Activated B cell treated with CpG ODN at 0.5 μM for 24 hours (primary cell): ENCODE measurements at regions not wholly inside any gene's neighbourhood (a gene's known extent, or its start where the extent isn't known, plus 50 kb on each side); places are given as distances from the start of the nearest gene placed in this dataset.

ENCODE experiments used
- ATAC-seq: fragments of 200-7000 bp; cut with Tn5 transposase; one replicate; pipeline ENCODE4 v1.10.0; 2021; ENCODE audit warnings: low read depth, mild to moderate bottlenecking, moderate library complexity
- CTCF ChIA-PET: fragments of 350-600 bp; sonication (Branson Sonifier 250); formaldehyde crosslinking; loops from one replicate; lab custom pipeline; 2021; ENCODE audit warnings: antibody characterized with exemption; lab: Charles Lee
- POLR2A ChIA-PET: fragments of 350-600 bp; sonication (Branson Sonifier 250); formaldehyde crosslinking; loops from one replicate; lab custom pipeline; 2021; ENCODE audit warnings: antibody characterized with exemption; lab: Charles Lee
- DNase-seq: peaks from one replicate; pipeline ENCODE4 v3.0.0; 2022
- H3K27ac Mint-ChIP-seq: one replicate; pipeline ENCODE4 v1.8.0; 2020; ENCODE audit warnings: mixed read lengths
- H3K27me3 Mint-ChIP-seq: one replicate; pipeline ENCODE4 v1.8.0; 2021; ENCODE audit warnings: mixed read lengths
- H3K36me3 Mint-ChIP-seq: one replicate; pipeline ENCODE4 v1.8.0; 2021; ENCODE audit warnings: low read depth, mixed read lengths
- H3K4me1 Mint-ChIP-seq: one replicate; pipeline ENCODE4 v1.8.0; 2021; ENCODE audit warnings: mixed read lengths
- H3K4me3 Mint-ChIP-seq: one replicate; pipeline ENCODE4 v1.8.0; 2020; ENCODE audit warnings: mild to moderate bottlenecking, mixed read lengths
- H3K9me3 Mint-ChIP-seq: one replicate; pipeline ENCODE4 v1.8.0; 2020; ENCODE audit warnings: mixed read lengths
- intact Hi-C: fragments of 100-400 bp; cut with micrococcal nuclease; formaldehyde crosslinking; loops from one replicate; pipeline ENCODE4 v1.15.1; 2024
- TF ChIP-seq, protein P1 (sequence below): fragments of 200-600 bp; IDR thresholded peaks from one replicate; pipeline ENCODE4 v1.8.0; 2022; ENCODE audit warnings: antibody characterized with exemption, mild to moderate bottlenecking

DNA sequence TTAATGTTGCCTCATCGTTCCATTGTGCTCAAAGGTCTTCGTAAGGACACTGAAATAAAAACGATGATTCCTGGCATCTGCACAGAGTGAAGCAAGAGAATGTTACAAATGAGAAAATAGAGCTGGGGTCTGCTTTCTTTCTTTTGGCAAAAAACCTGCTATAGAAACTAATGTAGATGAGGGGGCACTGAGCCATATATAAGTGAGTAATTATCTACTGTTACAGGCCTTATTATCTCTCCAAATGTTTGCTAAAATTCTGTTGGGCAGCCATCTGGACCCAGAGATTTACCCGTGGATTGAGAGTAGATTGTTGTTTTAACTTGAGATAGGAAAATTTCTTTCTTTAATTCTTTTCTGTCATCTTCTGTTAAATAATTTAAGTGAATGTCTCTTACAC is 472.5 kb upstream of the PIK3C3 start:
- DNase-seq (no peak), ATAC-seq (no peak)
- TF ChIP-seq, protein P1, sequence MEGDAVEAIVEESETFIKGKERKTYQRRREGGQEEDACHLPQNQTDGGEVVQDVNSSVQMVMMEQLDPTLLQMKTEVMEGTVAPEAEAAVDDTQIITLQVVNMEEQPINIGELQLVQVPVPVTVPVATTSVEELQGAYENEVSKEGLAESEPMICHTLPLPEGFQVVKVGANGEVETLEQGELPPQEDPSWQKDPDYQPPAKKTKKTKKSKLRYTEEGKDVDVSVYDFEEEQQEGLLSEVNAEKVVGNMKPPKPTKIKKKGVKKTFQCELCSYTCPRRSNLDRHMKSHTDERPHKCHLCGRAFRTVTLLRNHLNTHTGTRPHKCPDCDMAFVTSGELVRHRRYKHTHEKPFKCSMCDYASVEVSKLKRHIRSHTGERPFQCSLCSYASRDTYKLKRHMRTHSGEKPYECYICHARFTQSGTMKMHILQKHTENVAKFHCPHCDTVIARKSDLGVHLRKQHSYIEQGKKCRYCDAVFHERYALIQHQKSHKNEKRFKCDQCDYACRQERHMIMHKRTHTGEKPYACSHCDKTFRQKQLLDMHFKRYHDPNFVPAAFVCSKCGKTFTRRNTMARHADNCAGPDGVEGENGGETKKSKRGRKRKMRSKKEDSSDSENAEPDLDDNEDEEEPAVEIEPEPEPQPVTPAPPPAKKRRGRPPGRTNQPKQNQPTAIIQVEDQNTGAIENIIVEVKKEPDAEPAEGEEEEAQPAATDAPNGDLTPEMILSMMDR = no peak
- no peaks in the 10 kb centered on the region for H3K4me1 Mint-ChIP-seq
- H3K27ac Mint-ChIP-seq = no peak overlapping the region
- intact Hi-C loops = no loop called here
- ChIA-PET POLR2A (no interaction called here), CTCF (no interaction called here)
- H3K36me3 Mint-ChIP-seq = no peaks in the 10 kb centered on the region
- no peaks in the 10 kb centered on the region for H3K9me3 Mint-ChIP-seq
- H3K4me3 Mint-ChIP-seq = no peak overlapping the region
- no peaks in the 10 kb centered on the region for H3K27me3 Mint-ChIP-seq

DNA sequence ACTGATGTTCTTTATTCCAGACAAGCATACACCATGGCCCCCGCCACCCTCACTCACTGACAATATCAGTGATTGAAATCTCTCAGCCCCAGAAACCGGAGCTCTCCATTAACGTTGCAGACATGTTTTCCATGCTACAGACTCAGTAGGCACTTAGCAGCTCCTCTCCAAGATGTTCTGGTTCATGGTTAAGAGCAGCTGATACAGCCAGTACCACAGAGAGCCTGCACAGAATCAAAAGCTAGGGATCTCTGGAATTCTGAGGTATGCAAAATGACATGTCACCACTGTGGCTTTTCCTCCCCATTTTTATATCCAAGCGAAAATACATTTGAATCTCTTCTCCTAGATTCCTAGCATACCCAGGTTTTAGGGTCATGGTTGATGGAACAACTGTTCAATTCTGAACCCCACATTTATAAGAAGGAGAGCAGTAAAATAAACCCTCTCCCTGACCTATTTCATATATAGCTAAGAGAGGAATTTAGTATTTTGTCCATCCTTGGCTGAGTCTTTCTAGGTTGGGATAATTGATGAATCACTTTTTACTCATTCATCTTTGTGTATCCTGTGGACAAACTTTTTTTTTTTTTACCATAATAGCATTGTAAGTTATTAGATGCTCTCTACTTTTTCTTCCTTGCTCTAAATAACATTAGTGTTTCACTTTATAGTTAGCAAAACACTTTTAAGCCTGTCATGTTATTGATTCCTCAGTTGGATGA is 488.4 kb upstream of the PIK3C3 start:
- H3K9me3 Mint-ChIP-seq = no peaks in the 10 kb centered on the region

DNA sequence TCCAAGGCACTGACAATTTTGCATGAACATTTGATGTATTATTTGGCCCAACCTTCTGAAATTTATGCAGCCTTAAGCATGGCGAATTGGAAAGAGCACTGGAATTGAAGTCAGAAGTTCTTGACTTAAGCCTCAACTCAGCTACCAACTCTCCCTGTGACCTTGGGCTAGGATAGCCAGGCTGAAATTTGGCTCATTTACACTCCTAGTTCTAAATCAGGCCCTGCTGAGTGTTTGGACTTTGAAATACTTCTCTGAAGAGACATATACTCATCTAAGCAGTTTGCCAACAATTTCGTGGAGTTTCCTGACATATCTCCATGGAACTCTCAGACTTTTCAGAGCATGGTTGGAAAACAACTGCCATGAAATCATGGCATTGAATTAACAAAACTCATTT is 489.6 kb upstream of the PIK3C3 start:
- H3K27ac Mint-ChIP-seq = no peak overlapping the region
- TF ChIP-seq, protein P1 = no peak
- DNase-seq = no peak
- intact Hi-C loops = no loop called here
- no peak overlapping the region for H3K4me3 Mint-ChIP-seq
- no peaks in the 10 kb centered on the region for H3K27me3 Mint-ChIP-seq
- POLR2A ChIA-PET = no interaction called here
- no peaks in the 10 kb centered on the region for H3K4me1 Mint-ChIP-seq
- no peak for ATAC-seq
- CTCF ChIA-PET = no interaction called here
- no peaks in the 10 kb centered on the region for H3K36me3 Mint-ChIP-seq
- no peaks in the 10 kb centered on the region for H3K9me3 Mint-ChIP-seq

More for the DNA sequence above, 488.4 kb upstream of the PIK3C3 start:
- intact Hi-C loops = no loop called here
- no peaks in the 10 kb centered on the region for H3K27me3 Mint-ChIP-seq
- no peak overlapping the region for H3K4me3 Mint-ChIP-seq
- DNase-seq (no peak), ATAC-seq (no peak)
- CTCF ChIA-PET = no interaction called here
- H3K4me1 Mint-ChIP-seq = no peaks in the 10 kb centered on the region
- no peak overlapping the region for H3K27ac Mint-ChIP-seq
- TF ChIP-seq, protein P1 = no peak
- H3K36me3 Mint-ChIP-seq = no peaks in the 10 kb centered on the region
- POLR2A ChIA-PET = no interaction called here

DNA sequence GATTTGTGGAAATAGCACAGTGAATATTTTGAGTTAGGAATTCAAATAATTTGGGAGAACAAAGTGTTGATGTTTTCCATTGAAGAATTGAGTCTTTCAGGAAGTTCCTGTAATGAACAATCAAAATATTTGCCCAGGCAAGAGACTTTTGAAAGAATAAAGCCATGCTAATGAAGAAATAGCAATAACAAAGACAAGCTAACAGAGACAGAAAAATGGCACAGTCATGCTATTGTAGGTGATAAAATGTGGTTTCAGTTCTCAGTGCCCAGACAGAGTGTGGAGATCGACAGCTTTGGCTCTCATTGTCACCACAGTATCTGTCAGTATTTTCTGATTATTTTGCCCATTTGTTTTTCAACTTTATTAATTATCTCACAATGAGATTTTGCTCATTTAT is 490.8 kb upstream of the PIK3C3 start:
- DNase-seq (no peak), ATAC-seq (no peak)
- Mint-ChIP-seq H3K4me1 (no peaks in the 10 kb centered on the region), H3K36me3 (no peaks in the 10 kb centered on the region), H3K9me3 (no peaks in the 10 kb centered on the region), H3K4me3 (no peak overlapping the region), H3K27me3 (no peaks in the 10 kb centered on the region), H3K27ac (no peak overlapping the region)
- CTCF ChIA-PET = no interaction called here
- TF ChIP-seq, protein P1 = no peak
- intact Hi-C loops = no loop called here
- POLR2A ChIA-PET = no interaction called here

DNA sequence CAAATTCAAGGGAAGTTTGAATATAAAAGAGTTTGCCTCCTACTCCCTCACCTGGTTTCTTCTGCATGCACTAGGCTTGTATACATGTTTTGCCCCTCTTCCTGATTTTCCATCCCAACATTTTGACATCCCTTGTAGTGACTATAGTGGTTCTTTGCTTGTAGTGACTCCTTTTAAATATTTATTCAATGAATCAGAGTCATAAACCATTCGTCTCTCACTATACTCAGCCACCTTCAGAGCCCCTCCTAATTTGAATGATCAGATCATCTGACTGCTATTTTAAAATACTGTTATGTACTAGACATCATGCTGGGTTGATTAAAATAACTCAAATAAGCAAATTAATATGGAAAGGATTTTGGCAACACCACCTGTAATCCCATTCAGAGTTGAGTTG is 492.1 kb upstream of the PIK3C3 start:
- intact Hi-C loops = no loop called here
- Mint-ChIP-seq H3K4me3 (no peak overlapping the region), H3K4me1 (no peaks in the 10 kb centered on the region), H3K9me3 (no peaks in the 10 kb centered on the region), H3K27ac (no peak overlapping the region), H3K36me3 (no peaks in the 10 kb centered on the region), H3K27me3 (no peaks in the 10 kb centered on the region)
- DNase-seq = no peak
- POLR2A ChIA-PET = no interaction called here
- TF ChIP-seq, protein P1 = no peak
- ATAC-seq = no peak
- CTCF ChIA-PET = no interaction called here
